Endothelial cell (in vitro differentiated cells): ENCODE measurements at regions not wholly inside any gene's neighbourhood (a gene's known extent, or its start where the extent isn't known, plus 50 kb on each side); places are given as distances from the start of the nearest gene placed in this dataset.
"Not testable (repeated sequence)": the region's sequence is repeated elsewhere in the genome, so short reads cannot be mapped to it uniquely, and the experiment has no call there.

Experiments
- DNase-seq: peaks from one replicate; pipeline ENCODE4 v3.0.0; 2021; ENCODE audit warnings: low spot score
- H3K27ac Mint-ChIP-seq: one replicate; pipeline ENCODE4 v1.8.0; 2021; ENCODE audit warnings: mixed read lengths, inconsistent platforms; ENCODE audit not compliant: unreplicated experiment
- H3K27me3 Mint-ChIP-seq: one replicate; pipeline ENCODE4 v1.8.0; 2021; ENCODE audit warnings: mild to moderate bottlenecking, moderate library complexity, mixed read lengths, inconsistent platforms; ENCODE audit not compliant: unreplicated experiment
- H3K36me3 Mint-ChIP-seq: one replicate; pipeline ENCODE4 v1.8.0; 2021; ENCODE audit warnings: mild to moderate bottlenecking, low read depth, mixed read lengths, inconsistent platforms; ENCODE audit not compliant: unreplicated experiment
- H3K4me1 Mint-ChIP-seq: one replicate; pipeline ENCODE4 v1.8.0; 2021; ENCODE audit warnings: mild to moderate bottlenecking, mixed read lengths, inconsistent platforms; ENCODE audit not compliant: unreplicated experiment
- H3K4me3 Mint-ChIP-seq: one replicate; pipeline ENCODE4 v1.8.0; 2021; ENCODE audit warnings: mild to moderate bottlenecking, mixed read lengths, inconsistent platforms; ENCODE audit not compliant: unreplicated experiment
- H3K9me3 Mint-ChIP-seq: one replicate; pipeline ENCODE4 v1.8.0; 2021; ENCODE audit warnings: mixed read lengths, inconsistent platforms; ENCODE audit not compliant: unreplicated experiment
- TF ChIP-seq, protein P1 (sequence below): fragments of 200-600 bp; sonication (generic); IDR thresholded peaks from one replicate; pipeline ENCODE4 v1.5.0; 2021; ENCODE audit warnings: antibody characterized with exemption; ENCODE audit not compliant: unreplicated experiment

GRCh38 chr13:64697226-64697625 is 2532.9 kb downstream of the PCDH9 start:
- H3K27ac Mint-ChIP-seq = no peak overlapping the region
- TF ChIP-seq, protein P1, sequence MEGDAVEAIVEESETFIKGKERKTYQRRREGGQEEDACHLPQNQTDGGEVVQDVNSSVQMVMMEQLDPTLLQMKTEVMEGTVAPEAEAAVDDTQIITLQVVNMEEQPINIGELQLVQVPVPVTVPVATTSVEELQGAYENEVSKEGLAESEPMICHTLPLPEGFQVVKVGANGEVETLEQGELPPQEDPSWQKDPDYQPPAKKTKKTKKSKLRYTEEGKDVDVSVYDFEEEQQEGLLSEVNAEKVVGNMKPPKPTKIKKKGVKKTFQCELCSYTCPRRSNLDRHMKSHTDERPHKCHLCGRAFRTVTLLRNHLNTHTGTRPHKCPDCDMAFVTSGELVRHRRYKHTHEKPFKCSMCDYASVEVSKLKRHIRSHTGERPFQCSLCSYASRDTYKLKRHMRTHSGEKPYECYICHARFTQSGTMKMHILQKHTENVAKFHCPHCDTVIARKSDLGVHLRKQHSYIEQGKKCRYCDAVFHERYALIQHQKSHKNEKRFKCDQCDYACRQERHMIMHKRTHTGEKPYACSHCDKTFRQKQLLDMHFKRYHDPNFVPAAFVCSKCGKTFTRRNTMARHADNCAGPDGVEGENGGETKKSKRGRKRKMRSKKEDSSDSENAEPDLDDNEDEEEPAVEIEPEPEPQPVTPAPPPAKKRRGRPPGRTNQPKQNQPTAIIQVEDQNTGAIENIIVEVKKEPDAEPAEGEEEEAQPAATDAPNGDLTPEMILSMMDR = no peak
- DNase-seq = no peak
- no peak overlapping the region for H3K4me3 Mint-ChIP-seq
- H3K27me3 Mint-ChIP-seq = no peaks in the 10 kb centered on the region
- H3K9me3 Mint-ChIP-seq = no peaks in the 10 kb centered on the region
- no peaks in the 10 kb centered on the region for H3K36me3 Mint-ChIP-seq
- no peaks in the 10 kb centered on the region for H3K4me1 Mint-ChIP-seq

DNA sequence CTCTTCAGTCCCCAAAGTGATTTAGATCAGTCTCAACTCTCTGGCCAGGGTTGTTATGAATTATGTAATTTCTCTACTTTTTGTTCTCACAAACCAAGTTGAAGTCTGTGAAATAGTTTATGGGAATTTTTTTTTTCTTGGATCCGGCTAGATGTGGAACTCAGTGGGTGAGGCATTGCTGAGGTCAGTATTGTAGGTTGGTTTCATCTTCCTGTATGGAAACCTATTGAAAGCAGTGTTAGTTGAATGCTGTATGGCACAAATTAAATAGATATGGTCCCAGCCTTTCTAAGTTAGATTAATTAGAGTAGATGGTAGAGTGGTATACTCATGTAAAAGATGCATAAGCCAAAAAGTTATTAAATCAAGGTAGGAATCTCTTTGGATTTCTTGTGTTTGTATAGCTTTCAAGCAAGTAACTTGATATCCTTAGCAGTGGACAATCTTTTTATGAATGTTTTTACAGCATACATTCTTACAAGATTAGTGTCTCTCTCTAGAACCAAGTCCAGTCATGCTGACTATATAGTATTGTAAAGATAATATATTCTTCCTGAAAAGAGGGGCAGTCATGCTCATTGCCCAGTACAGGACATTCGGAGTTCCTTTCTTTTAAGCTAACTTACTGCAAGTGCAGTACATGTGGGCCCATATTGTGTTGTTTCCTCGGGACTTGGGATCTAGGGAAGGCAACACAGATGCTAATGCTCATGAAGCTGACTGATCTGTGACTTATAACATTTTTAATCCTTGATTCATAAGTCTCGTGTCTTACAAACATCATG is 2541.1 kb downstream of the PCDH9 start:
- no peak for DNase-seq
- H3K27ac Mint-ChIP-seq = no peak overlapping the region
- no peaks in the 10 kb centered on the region for H3K36me3 Mint-ChIP-seq
- no peak overlapping the region for H3K4me3 Mint-ChIP-seq
- no peaks in the 10 kb centered on the region for H3K27me3 Mint-ChIP-seq
- TF ChIP-seq, protein P1 = no peak
- no peaks in the 10 kb centered on the region for H3K9me3 Mint-ChIP-seq
- peaks cover 6% of the 10 kb centered on the region for H3K4me1 Mint-ChIP-seq

- not testable (repeated sequence) for H3K4me1 Mint-ChIP-seq, H3K27me3 Mint-ChIP-seq, H3K9me3 Mint-ChIP-seq, H3K27ac Mint-ChIP-seq, H3K36me3 Mint-ChIP-seq, DNase-seq, H3K4me3 Mint-ChIP-seq
Observed at GRCh38 chr13:64686536-64686935, 2543.6 kb downstream of the PCDH9 start.

GRCh38 chr13:64684685-64685431 is 2545.3 kb downstream of the PCDH9 start:
- Mint-ChIP-seq H3K27ac (no peak overlapping the region), H3K36me3 (no peaks in the 10 kb centered on the region), H3K4me3 (no peak overlapping the region), H3K4me1 (peaks cover 6% of the 10 kb centered on the region), H3K27me3 (no peaks in the 10 kb centered on the region), H3K9me3 (no peaks in the 10 kb centered on the region)
- no peak for DNase-seq
- TF ChIP-seq, protein P1 = no peak

DNA sequence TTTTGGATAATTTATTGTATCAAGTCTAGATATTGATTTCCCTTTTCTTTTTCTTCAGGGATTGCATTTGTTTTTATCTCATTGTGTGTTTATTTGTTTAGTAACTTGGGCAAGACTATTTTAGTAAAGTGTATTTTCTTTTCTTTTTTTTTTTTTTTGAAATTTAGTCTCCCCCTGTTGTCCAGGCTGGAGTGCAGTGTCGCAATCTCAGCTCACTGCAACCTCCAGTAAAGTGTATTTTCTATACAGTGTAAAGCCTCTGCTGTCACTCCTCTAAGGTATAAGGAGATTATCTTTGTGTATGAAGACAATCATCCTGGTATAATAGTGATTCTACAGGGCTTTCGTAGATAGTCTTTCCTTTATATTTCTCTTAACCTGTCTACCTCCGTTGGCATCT is 2546.0 kb downstream of the PCDH9 start:
- no peaks in the 10 kb centered on the region for H3K9me3 Mint-ChIP-seq
- no peak overlapping the region for H3K27ac Mint-ChIP-seq
- H3K4me1 Mint-ChIP-seq = peaks cover 6% of the 10 kb centered on the region
- TF ChIP-seq, protein P1 = no peak
- DNase-seq = no peak
- no peaks in the 10 kb centered on the region for H3K27me3 Mint-ChIP-seq
- no peaks in the 10 kb centered on the region for H3K36me3 Mint-ChIP-seq
- H3K4me3 Mint-ChIP-seq = no peak overlapping the region
